A549 (cell line): ENCODE measurements at regions not wholly inside any gene's neighbourhood (a gene's known extent, or its start where the extent isn't known, plus 50 kb on each side); places are given as distances from the start of the nearest gene placed in this dataset.

Source experiments
- ATAC-seq, 2 experiments: fragments of 200-7000 bp in 1 of 2; fragments of >200 bp in 1 of 2; cut with Nextera tagmentation in 1 of 2; cut with Tn5 transposase in 1 of 2; 3 replicates each; pipeline versions ENCODE4 v1.8.0 to v1.9.1; 2018 to 2020; ENCODE audit warnings: mild to moderate bottlenecking in 1 of 2, moderate library complexity in 1 of 2
- CTCF ChIA-PET: fragments of 300-600 bp; sonication (Branson Sonifier 250); formaldehyde crosslinking; extraction: SDS; loops from one replicate; lab custom pipeline; 2021; ENCODE audit warnings: antibody characterized with exemption, inconsistent platforms; lab: Yijun Ruan, JAX
- POLR2A ChIA-PET: fragments of 350-600 bp; formaldehyde crosslinking; extraction: SDS; loops from one replicate; lab custom pipeline; 2021; ENCODE audit warnings: antibody characterized with exemption, inconsistent platforms; lab: Yijun Ruan, JAX
- DNase-seq, 2 experiments: peaks; one replicate each; pipeline versions ENCODE4 v3.0.0 to v3.0.0-alpha.2; 2011 to 2016; ENCODE audit warnings: low read depth in 1 of 2, low spot score in 1 of 2
- FAIRE-seq: peaks from 2 replicates; lab custom pipeline; 2011; peaks lifted over from hg19 to GRCh38; lab: Jason Lieb, UNC
- H3K27ac ChIP-seq, 2 experiments: fragments of >200 bp; sonication (Bioruptor Twin); formaldehyde crosslinking; 3 replicates each; pipeline ENCODE4 v1.5.1; 2016 to 2017
- H3K4me1 ChIP-seq: fragments of >200 bp; sonication (Bioruptor Twin); formaldehyde crosslinking; 3 replicates; pipeline ENCODE4 v1.6.1; 2016
- H3K4me2 ChIP-seq: fragments of >200 bp; sonication (Bioruptor Twin); formaldehyde crosslinking; 3 replicates; pipeline ENCODE4 v1.6.1; 2016
- H3K4me3 ChIP-seq: fragments of >200 bp; sonication (Bioruptor Twin); formaldehyde crosslinking; 3 replicates; pipeline ENCODE4 v1.5.1; 2016
- H3K9me3 ChIP-seq: fragments of >200 bp; sonication (Bioruptor Twin); formaldehyde crosslinking; 3 replicates; pipeline ENCODE4 v1.6.1; 2016
- BHLHE40 ChIP-seq: IDR thresholded peaks from 2 replicates; pipeline ENCODE4 v1.6.1; 2012; ENCODE audit warnings: low read depth, low read length, inconsistent platforms
- CBX2 ChIP-seq: fragments of 200-600 bp; sonication (generic); IDR thresholded peaks from 2 replicates; pipeline ENCODE4 v1.6.1; 2016; ENCODE audit warnings: low read depth, mild to moderate bottlenecking, borderline replicate concordance
- EHF ChIP-seq: fragments of 250-450 bp; sonication (Bioruptor Pico); IDR thresholded peaks from 2 replicates; pipeline ENCODE4 v1.5.0; 2020; ENCODE audit warnings: mild to moderate bottlenecking
- EP300 ChIP-seq, 2 experiments: fragments of >200 bp; sonication (Bioruptor Twin); formaldehyde crosslinking; IDR thresholded peaks; 2 replicates in 1 of 2; 3 replicates in 1 of 2; pipeline ENCODE4 v1.6.1; 2016 to 2017
- ESRRA ChIP-seq: fragments of 150-350 bp; IDR thresholded peaks from 2 replicates; pipeline ENCODE4 v1.6.1; 2014; ENCODE audit warnings: mild to moderate bottlenecking, low read length, borderline replicate concordance
- HDAC2 ChIP-seq: fragments of 200-600 bp; sonication (generic); IDR thresholded peaks from 2 replicates; pipeline ENCODE4 v1.6.1; 2016
- HMGXB4 ChIP-seq: fragments of 250-450 bp; sonication (Bioruptor Pico); IDR thresholded peaks from 2 replicates; pipeline ENCODE4 v1.5.0; 2021; ENCODE audit warnings: mild to moderate bottlenecking, moderate library complexity, borderline replicate concordance
- HOXB5 ChIP-seq: fragments of 250-450 bp; sonication (Bioruptor Pico); IDR thresholded peaks from 2 replicates; pipeline ENCODE4 v1.5.0; 2020; ENCODE audit warnings: mild to moderate bottlenecking, moderate library complexity
- JUNB ChIP-seq: fragments of >200 bp; sonication (Bioruptor Twin); formaldehyde crosslinking; IDR thresholded peaks from 2 replicates; pipeline ENCODE4 v1.6.1; 2016
- KDM1A ChIP-seq: fragments of 200-600 bp; sonication (generic); IDR thresholded peaks from 2 replicates; pipeline ENCODE4 v1.6.1; 2016; ENCODE audit warnings: low read depth, mild to moderate bottlenecking
- KDM5A ChIP-seq: fragments of 200-600 bp; sonication (generic); IDR thresholded peaks from 2 replicates; pipeline ENCODE4 v1.6.1; 2016; ENCODE audit warnings: antibody characterized with exemption, mild to moderate bottlenecking
- MAX ChIP-seq: IDR thresholded peaks from 2 replicates; pipeline ENCODE4 v1.6.1; 2012
- MAZ ChIP-seq: fragments of 150-350 bp; IDR thresholded peaks from 2 replicates; pipeline ENCODE4 v1.6.1; 2014; ENCODE audit warnings: antibody characterized with exemption, low read depth, low read length, borderline replicate concordance
- MYC ChIP-seq: IDR thresholded peaks from 2 replicates; pipeline ENCODE4 v1.6.1; 2012; ENCODE audit warnings: mild to moderate bottlenecking, inconsistent platforms, low read length, improper control_type of control experiment, borderline replicate concordance
- NFE2L2 ChIP-seq: fragments of 150-350 bp; conservative IDR thresholded peaks from 2 replicates; pipeline ENCODE4 v1.6.1; 2014; ENCODE audit warnings: low read length
- NR3C1 ChIP-seq: fragments of >200 bp; sonication (Bioruptor Twin); formaldehyde crosslinking; IDR thresholded peaks from 3 replicates; pipeline ENCODE4 v1.6.1; 2017
- POLR2AphosphoS2 ChIP-seq: conservative IDR thresholded peaks from 2 replicates; pipeline ENCODE4 v1.6.1; 2012; ENCODE audit warnings: low read length, improper control_type of control experiment, inconsistent platforms
- RFX5 ChIP-seq: fragments of 450-650 bp; IDR thresholded peaks from 2 replicates; pipeline ENCODE4 v1.7.1; 2014; ENCODE audit warnings: antibody characterized with exemption, mild to moderate bottlenecking, moderate library complexity
- SREBF2 ChIP-seq: fragments of 450-650 bp; IDR thresholded peaks from 2 replicates; pipeline ENCODE4 v1.6.1; 2014; ENCODE audit warnings: mild to moderate bottlenecking, moderate library complexity
- TP53 ChIP-seq: fragments of 250-450 bp; sonication (Bioruptor Pico); IDR thresholded peaks from 2 replicates; pipeline ENCODE4 v1.5.0; 2021; ENCODE audit warnings: mild to moderate bottlenecking, moderate library complexity
- ZNF302 ChIP-seq: fragments of 250-450 bp; sonication (Bioruptor Pico); IDR thresholded peaks from 2 replicates; pipeline ENCODE4 v1.9.0; 2021; ENCODE audit warnings: inconsistent platforms, mild to moderate bottlenecking, moderate library complexity
- ZSCAN20 ChIP-seq: fragments of 250-450 bp; sonication (Bioruptor Pico); IDR thresholded peaks from 2 replicates; pipeline ENCODE4 v1.8.0; 2022; ENCODE audit warnings: mild to moderate bottlenecking, moderate library complexity
- WGBS: methylation state at CpG from one replicate; pipeline ENCODE4 v1.1.6; 2017; ENCODE audit errors: missing lambda C conversion rate; 5-methylcytosine and 5-hydroxymethylcytosine counted together
- TF ChIP-seq, protein P1 (sequence below): fragments of >200 bp; sonication (Bioruptor Twin); formaldehyde crosslinking; IDR thresholded peaks from 2 replicates; pipeline ENCODE4 v1.6.1; 2016
- TF ChIP-seq, protein P2 (sequence below): fragments of 450-650 bp; IDR thresholded peaks from 2 replicates; pipeline ENCODE4 v1.6.1; 2014; ENCODE audit warnings: antibody characterized with exemption

DNA sequence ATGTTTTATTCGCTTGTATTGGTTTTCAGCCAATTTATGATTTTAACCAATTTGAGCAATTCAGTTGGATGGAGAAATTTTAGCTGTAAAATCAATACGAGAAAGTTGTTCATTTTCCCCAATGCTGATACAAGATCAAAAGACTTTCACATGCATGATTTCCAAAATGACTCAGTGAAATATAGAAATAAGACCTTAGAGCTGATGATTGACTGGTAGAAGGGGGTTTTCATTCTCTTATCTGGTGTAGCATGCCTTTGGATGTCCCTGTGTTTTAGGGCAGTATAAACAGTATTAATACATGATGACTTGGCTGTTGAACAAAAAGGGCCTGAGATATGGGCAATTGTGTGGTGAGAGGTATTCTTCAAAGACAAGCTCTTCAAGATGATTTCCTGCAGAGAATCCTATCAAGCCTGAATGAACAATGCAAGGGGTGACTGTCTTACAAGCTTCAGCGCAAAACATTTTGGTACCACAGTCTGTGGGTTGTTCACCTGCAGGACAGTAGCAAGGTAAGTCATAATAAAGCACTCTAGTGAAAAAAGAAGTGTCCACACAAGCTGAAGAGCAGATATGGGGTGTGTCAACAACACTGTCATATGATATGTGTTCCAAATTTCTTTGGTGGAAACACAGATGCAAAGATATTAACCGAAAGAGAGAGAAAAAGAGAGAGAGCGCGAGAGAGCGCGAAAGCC, 156.2 kb downstream of the TNFSF18 start:
- Histone ChIP-seq H3K9me3 (no peaks in the 10 kb centered on the region), H3K4me3 (no peak overlapping the region), H3K4me1 (peaks cover 34% of the 10 kb centered on the region), H3K27ac (peak overlapping the region; percentile 57 to 65; a peak in 5 of 6 replicates), H3K4me2 (peak overlapping the region; percentile 65)
- 90% methylated on average over 8 of the region's 8 CpGs for WGBS
- no peak for TF ChIP-seq NFE2L2
- TF ChIP-seq EHF (CRISPR knock-in tag) = no peak
- TF ChIP-seq, protein P1, sequence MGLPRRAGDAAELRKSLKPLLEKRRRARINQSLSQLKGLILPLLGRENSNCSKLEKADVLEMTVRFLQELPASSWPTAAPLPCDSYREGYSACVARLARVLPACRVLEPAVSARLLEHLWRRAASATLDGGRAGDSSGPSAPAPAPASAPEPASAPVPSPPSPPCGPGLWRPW = no peak
- TF ChIP-seq KDM1A = no peak
- no peak for TF ChIP-seq KDM5A
- FAIRE-seq (no peak), DNase-seq (no peak), ATAC-seq (no peak)
- ChIA-PET POLR2A (no interaction called here), CTCF (interaction anchor here (0.6 to 2.6 kb wide), 8 partner anchors 8 to 308 kb away, joined by 3 to 7 read pairs (median 5); no protein-coding TSS in a partner anchor)

GRCh38 chr1:172895050-172895460, 155.7 kb downstream of the TNFSF18 start:
- H3K4me1 ChIP-seq = peaks cover 34% of the 10 kb centered on the region
- DNase-seq (no peak), ATAC-seq (no peak; a peak in 1 of 6 replicates), FAIRE-seq (no peak)
- H3K4me3 ChIP-seq = no peak overlapping the region
- CTCF ChIA-PET = interaction anchor here (0.6 to 2.6 kb wide), 6 partner anchors 9 to 307 kb away, joined by 3 to 7 read pairs (median 4); no protein-coding TSS in a partner anchor
- POLR2A ChIA-PET = no interaction called here
- peak overlapping the region; percentile 57 to 65 for H3K27ac ChIP-seq
- peak overlapping the region; percentile 65 for H3K4me2 ChIP-seq
- no peaks in the 10 kb centered on the region for H3K9me3 ChIP-seq
- TF ChIP-seq HMGXB4 (CRISPR knock-in tag) (no peak), TP53 (CRISPR knock-in tag) (no peak), ESRRA (no peak), NR3C1 (no peak), RFX5 (no peak), SREBF2 (no peak), MAZ (no peak), JUNB (no peak), ZNF302 (CRISPR knock-in tag) (no peak), CBX2 (no peak), HOXB5 (CRISPR knock-in tag) (no peak), MAX (no peak), MYC (no peak), BHLHE40 (no peak), POLR2AphosphoS2 (no peak), ZSCAN20 (no peak), EP300 (IDR thresholded peaks at IDR 0.05) (no peak), HDAC2 (no peak)
- TF ChIP-seq, protein P1 = no peak
- TF ChIP-seq, protein P2, sequence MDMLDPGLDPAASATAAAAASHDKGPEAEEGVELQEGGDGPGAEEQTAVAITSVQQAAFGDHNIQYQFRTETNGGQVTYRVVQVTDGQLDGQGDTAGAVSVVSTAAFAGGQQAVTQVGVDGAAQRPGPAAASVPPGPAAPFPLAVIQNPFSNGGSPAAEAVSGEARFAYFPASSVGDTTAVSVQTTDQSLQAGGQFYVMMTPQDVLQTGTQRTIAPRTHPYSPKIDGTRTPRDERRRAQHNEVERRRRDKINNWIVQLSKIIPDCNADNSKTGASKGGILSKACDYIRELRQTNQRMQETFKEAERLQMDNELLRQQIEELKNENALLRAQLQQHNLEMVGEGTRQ = no peak
- WGBS = 8% methylated on average over 5 of the region's 5 CpGs
